Sigmoid colon (tissue), 4 donors: ENCODE measurements at regions not wholly inside any gene's neighbourhood (a gene's known extent, or its start where the extent isn't known, plus 50 kb on each side); places are given as distances from the start of the nearest gene placed in this dataset.

Experiments
- EP300 ChIP-seq, 4 donors: sonication (generic); formaldehyde crosslinking; IDR thresholded peaks; one replicate each; pipeline ENCODE4 v1.6.1; 2017; ENCODE audit warnings: antibody characterized with exemption in 4 of 4
- POLR2A ChIP-seq, 2 donors: fragments of 450-650 bp; IDR thresholded peaks; one replicate each; pipeline ENCODE4 v1.6.1; 2016; ENCODE audit warnings: antibody characterized with exemption in 2 of 2, mild to moderate bottlenecking in 2 of 2, moderate library complexity in 2 of 2
- POLR2AphosphoS5 ChIP-seq, 4 donors: sonication (generic); formaldehyde crosslinking; IDR thresholded peaks; one replicate each; pipeline ENCODE4 v1.6.1; 2017; ENCODE audit warnings: antibody characterized with exemption in 4 of 4
- TF ChIP-seq, protein P1 (sequence below), 4 experiments: fragments of 450-650 bp in 3 of 4; fragments of 200-600 bp in 1 of 4; IDR thresholded peaks; one replicate each; pipeline ENCODE4 v1.5.1; 2016 to 2019; ENCODE audit warnings: antibody characterized with exemption in 4 of 4, mild to moderate bottlenecking in 3 of 4, moderate library complexity in 2 of 4

DNA sequence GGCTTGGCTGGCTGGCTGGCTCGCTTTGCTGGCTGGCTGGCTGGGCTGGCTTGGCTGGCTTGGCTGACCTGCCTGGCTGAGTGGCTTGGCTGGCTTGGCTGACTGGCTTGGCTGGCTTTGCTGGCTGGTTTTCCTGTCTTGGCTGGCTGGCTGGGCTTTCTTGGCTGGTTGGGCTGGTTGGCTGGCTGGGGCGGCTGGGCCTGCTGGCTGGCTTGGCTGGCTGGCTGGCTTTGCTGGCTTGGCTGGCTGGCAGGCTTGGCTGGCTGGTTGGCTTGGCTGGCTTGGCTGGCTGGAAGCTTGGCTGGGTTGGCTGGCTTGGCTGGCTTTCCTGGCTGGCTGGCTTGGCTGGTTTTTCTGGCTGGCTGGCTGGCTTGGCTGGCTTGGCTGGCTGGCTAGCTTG lies 435.6 kb downstream of the GOLGA6L6 start:
- TF ChIP-seq, protein P1, sequence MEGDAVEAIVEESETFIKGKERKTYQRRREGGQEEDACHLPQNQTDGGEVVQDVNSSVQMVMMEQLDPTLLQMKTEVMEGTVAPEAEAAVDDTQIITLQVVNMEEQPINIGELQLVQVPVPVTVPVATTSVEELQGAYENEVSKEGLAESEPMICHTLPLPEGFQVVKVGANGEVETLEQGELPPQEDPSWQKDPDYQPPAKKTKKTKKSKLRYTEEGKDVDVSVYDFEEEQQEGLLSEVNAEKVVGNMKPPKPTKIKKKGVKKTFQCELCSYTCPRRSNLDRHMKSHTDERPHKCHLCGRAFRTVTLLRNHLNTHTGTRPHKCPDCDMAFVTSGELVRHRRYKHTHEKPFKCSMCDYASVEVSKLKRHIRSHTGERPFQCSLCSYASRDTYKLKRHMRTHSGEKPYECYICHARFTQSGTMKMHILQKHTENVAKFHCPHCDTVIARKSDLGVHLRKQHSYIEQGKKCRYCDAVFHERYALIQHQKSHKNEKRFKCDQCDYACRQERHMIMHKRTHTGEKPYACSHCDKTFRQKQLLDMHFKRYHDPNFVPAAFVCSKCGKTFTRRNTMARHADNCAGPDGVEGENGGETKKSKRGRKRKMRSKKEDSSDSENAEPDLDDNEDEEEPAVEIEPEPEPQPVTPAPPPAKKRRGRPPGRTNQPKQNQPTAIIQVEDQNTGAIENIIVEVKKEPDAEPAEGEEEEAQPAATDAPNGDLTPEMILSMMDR (IDR thresholded peaks at IDR 0.05), result no peak
- TF ChIP-seq POLR2A (IDR thresholded peaks at IDR 0.05) (no peak), POLR2AphosphoS5 (IDR thresholded peaks at IDR 0.05) (no peak), EP300 (IDR thresholded peaks at IDR 0.05) (no peak)
